HL-60 (cell line): ENCODE measurements at regions not wholly inside any gene's neighbourhood (a gene's known extent, or its start where the extent isn't known, plus 50 kb on each side); places are given as distances from the start of the nearest gene placed in this dataset.

ENCODE experiments used
- DNase-seq, 2 experiments: peaks; one replicate each; pipeline ENCODE4 v3.0.0-alpha.2; 2010 to 2020; ENCODE audit warnings: low read depth in 1 of 2, low spot score in 1 of 2
- H3K27ac ChIP-seq: fragments of 250-450 bp; sonication (Bioruptor Pico); replicated peaks from 2 replicates; pipeline ENCODE4 v1.5.1; 2020; ENCODE audit warnings: mild to moderate bottlenecking, moderate library complexity
- H3K27me3 ChIP-seq: fragments of 250-450 bp; sonication (Bioruptor Pico); 2 replicates; pipeline ENCODE4 v1.5.1; 2021; ENCODE audit warnings: mild to moderate bottlenecking, moderate library complexity; ENCODE audit not compliant: insufficient read depth, poor library complexity, severe bottlenecking
- H3K4me3 ChIP-seq: replicated peaks from 2 replicates; pipeline ENCODE4 v1.5.1; 2011; ENCODE audit warnings: mild to moderate bottlenecking, control low read depth, low read length; ENCODE audit not compliant: insufficient read depth
- GABPA ChIP-seq: IDR thresholded peaks from 2 replicates; pipeline ENCODE4 v1.6.1; 2012; ENCODE audit warnings: low read depth
- POLR2AphosphoS5 ChIP-seq: IDR thresholded peaks from 2 replicates; pipeline ENCODE4 v1.6.1; 2012; ENCODE audit warnings: low read depth
- REST ChIP-seq: IDR thresholded peaks from 2 replicates; pipeline ENCODE4 v1.6.1; 2012; ENCODE audit warnings: low read depth; ENCODE audit not compliant: insufficient replicate concordance
- SPI1 ChIP-seq: IDR thresholded peaks from 2 replicates; pipeline ENCODE4 v1.6.1; 2012; ENCODE audit warnings: low read depth, mild to moderate bottlenecking, borderline replicate concordance
- TF ChIP-seq, protein P1 (sequence below): IDR thresholded peaks from one replicate; pipeline ENCODE4 v1.5.1; 2011; ENCODE audit warnings: low read length, control low read depth, inconsistent platforms; ENCODE audit not compliant: insufficient read depth

DNA sequence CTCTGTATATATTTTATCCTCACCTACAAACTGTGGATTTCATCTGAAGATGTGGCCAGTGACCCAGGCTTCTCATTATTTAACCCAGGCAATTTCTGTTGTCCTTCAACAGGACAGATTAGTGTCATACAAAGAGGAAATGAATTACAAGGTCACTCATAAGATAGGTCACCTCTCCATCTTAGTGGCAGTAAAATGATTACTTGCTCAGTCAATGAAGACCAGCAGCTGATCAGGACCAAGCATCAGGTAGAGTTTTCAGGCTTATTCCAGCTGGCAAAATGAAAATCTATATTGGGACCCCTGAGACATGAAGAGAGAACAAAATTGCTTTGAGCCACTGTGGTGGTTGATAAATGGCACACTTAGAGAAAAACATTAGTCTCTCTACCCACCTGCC is 135.2 kb upstream of the PRDM9 start:
- no peaks in the 10 kb centered on the region for H3K27me3 ChIP-seq
- no peak overlapping the region for H3K27ac ChIP-seq
- TF ChIP-seq, protein P1, sequence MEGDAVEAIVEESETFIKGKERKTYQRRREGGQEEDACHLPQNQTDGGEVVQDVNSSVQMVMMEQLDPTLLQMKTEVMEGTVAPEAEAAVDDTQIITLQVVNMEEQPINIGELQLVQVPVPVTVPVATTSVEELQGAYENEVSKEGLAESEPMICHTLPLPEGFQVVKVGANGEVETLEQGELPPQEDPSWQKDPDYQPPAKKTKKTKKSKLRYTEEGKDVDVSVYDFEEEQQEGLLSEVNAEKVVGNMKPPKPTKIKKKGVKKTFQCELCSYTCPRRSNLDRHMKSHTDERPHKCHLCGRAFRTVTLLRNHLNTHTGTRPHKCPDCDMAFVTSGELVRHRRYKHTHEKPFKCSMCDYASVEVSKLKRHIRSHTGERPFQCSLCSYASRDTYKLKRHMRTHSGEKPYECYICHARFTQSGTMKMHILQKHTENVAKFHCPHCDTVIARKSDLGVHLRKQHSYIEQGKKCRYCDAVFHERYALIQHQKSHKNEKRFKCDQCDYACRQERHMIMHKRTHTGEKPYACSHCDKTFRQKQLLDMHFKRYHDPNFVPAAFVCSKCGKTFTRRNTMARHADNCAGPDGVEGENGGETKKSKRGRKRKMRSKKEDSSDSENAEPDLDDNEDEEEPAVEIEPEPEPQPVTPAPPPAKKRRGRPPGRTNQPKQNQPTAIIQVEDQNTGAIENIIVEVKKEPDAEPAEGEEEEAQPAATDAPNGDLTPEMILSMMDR = no peak
- no peak for TF ChIP-seq POLR2AphosphoS5
- no peak for TF ChIP-seq SPI1
- TF ChIP-seq GABPA = no peak
- no peak for TF ChIP-seq REST
- no peak overlapping the region for H3K4me3 ChIP-seq
- no peak for DNase-seq

DNA sequence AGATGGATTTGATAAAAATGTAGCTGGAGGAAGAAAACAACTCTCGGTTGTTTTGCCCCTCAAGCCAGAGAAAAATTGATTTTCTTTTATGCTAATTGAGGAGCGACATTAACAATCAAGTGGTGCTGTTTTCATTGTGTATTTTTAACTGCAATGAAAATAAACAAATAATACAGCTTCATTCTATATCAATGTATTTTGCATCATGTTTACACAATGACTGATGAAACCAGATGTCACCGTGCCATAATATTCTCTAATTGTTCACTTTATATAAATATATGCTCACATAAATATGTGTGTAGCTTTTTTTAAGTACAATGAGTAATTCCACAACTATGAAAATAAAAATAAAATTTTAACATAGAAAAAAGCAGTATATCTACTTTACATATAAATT is 139.0 kb upstream of the PRDM9 start:
- Histone ChIP-seq H3K4me3 (no peak overlapping the region), H3K27me3 (no peaks in the 10 kb centered on the region), H3K27ac (no peak overlapping the region)
- DNase-seq = no peak
- no peak for TF ChIP-seq REST
- TF ChIP-seq, protein P1 = no peak
- no peak for TF ChIP-seq POLR2AphosphoS5
- TF ChIP-seq GABPA = no peak
- no peak for TF ChIP-seq SPI1

- TF ChIP-seq GABPA = no peak
- no peak for TF ChIP-seq SPI1
- TF ChIP-seq REST = no peak
- TF ChIP-seq POLR2AphosphoS5 = no peak
- TF ChIP-seq, protein P1 = no peak
- Histone ChIP-seq H3K4me3 (no peak overlapping the region), H3K27ac (no peak overlapping the region), H3K27me3 (no peaks in the 10 kb centered on the region)
- no peak for DNase-seq
Measured at GRCh38 chr5:23367874-23368273, 139.5 kb upstream of the PRDM9 start.
